ENCODE measurements at regions not wholly inside any gene's neighbourhood (a gene's known extent, or its start where the extent isn't known, plus 50 kb on each side); places are given as distances from the start of the nearest gene placed in this dataset.

DNA sequence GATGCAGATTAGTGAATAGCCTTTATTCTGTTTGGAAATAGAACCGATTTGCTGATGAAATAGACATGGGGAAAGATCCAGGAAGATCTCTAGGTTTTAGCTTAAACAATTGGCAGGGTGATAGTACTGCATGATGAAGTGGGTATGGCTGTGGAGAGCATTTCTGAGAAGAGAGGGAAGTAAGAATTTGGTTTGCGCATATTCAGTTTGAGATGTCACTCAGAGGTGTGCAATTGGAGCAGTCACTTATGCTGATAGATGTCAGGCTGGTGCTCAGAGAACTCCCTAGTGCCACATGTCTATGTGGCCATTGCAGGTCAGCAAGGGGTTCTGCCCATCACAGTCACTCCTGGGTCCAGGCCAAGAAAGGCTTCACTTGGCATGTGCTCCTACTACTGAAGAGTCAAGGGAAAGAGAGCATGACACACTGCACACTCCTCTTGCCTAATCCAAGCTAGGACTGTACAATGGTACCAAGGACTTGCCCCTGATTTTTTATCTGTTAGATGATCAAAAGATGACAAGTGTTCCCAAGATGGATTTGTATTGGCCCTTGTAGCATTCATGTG lies 57.2 kb upstream of the ST8SIA2 start:
- no peaks in the 10 kb centered on the region for H3K27me3 ChIP-seq
- no peak overlapping the region for H3K27ac ChIP-seq
- H3K36me3 ChIP-seq: no peaks in the 10 kb centered on the region
- no peaks in the 10 kb centered on the region for H3K9me3 ChIP-seq
- TF ChIP-seq CTCF (IDR thresholded peaks at IDR 0.05): no peak
- H3K4me1 ChIP-seq (ENCODE audit: control insufficient read depth in 1 of 2, insufficient read depth in 1 of 2, low read depth in 1 of 2, low read length in 1 of 2): no peaks in the 10 kb centered on the region
- H3K4me3 ChIP-seq (ENCODE audit: low read depth in 1 of 2, low read length in 1 of 2): no peak overlapping the region

DNA sequence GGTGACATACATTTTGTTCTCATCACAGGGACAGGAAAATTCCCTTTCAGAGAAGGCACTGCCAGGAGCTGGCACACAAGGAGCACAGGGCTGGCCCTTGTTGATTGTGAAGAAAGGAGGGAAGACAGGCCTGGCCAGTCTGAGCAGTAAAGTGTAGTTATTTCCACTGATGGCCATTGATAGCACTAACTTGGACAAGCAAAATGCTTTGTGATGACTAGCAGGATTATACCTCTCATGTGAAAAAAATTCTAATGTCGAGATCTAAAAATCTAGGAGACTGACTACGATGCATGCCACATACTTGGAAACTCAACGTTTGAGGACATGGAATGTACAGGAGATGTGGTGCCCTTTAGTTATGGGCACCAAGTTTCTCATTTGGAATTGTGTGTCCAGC lies 54.3 kb upstream of the ST8SIA2 start:
- Histone ChIP-seq H3K27ac (no peak overlapping the region), H3K36me3 (no peaks in the 10 kb centered on the region), H3K4me3 (ENCODE audit: low read depth in 1 of 2, low read length in 1 of 2) (no peak overlapping the region), H3K9me3 (no peaks in the 10 kb centered on the region), H3K4me1 (ENCODE audit: control insufficient read depth in 1 of 2, insufficient read depth in 1 of 2, low read depth in 1 of 2, low read length in 1 of 2) (no peaks in the 10 kb centered on the region), H3K27me3 (peaks cover 11% of the 10 kb centered on the region)
- TF ChIP-seq CTCF (IDR thresholded peaks at IDR 0.05): no peak
